AG08395 (cell line): ENCODE measurements at regions not wholly inside any gene's neighbourhood (a gene's known extent, or its start where the extent isn't known, plus 50 kb on each side); places are given as distances from the start of the nearest gene placed in this dataset.
"Not testable (repeated sequence)": the region's sequence is repeated elsewhere in the genome, so short reads cannot be mapped to it uniquely, and the experiment has no call there.

ENCODE experiments used
- DNase-seq: peaks from one replicate; pipeline ENCODE4 v3.0.0; 2012; ENCODE audit warnings: mixed read lengths, low spot score

- no peak for DNase-seq
Observed at GRCh38 chrX:40950546-40950945, 134.7 kb upstream of the USP9X start.

- not testable (repeated sequence) for DNase-seq
Observed at GRCh38 chrX:40951407-40951806, 133.8 kb upstream of the USP9X start.

- DNase-seq: no peak
Observed at GRCh38 chrX:40952855-40953254, 132.4 kb upstream of the USP9X start.

- DNase-seq: no peak
Observed at GRCh38 chrX:40953369-40953768, 131.9 kb upstream of the USP9X start.

- DNase-seq: no peak
Observed at GRCh38 chrX:40960041-40960440, 125.2 kb upstream of the USP9X start.

GRCh38 chrX:40962793-40963407 is 122.3 kb upstream of the USP9X start:
- no peak for DNase-seq

GRCh38 chrX:40964008-40964407 is 121.2 kb upstream of the USP9X start:
- no peak for DNase-seq

GRCh38 chrX:40964633-40965586 is 120.3 kb upstream of the USP9X start:
- DNase-seq: no peak

- no peak for DNase-seq
Observed at GRCh38 chrX:40966213-40966820, 118.9 kb upstream of the USP9X start.

- no peak for DNase-seq
Observed at GRCh38 chrX:40968180-40968579, 117.1 kb upstream of the USP9X start.

GRCh38 chrX:40971736-40972135 is 113.5 kb upstream of the USP9X start:
- no peak for DNase-seq

- no peak for DNase-seq
Observed at GRCh38 chrX:40973619-40974018, 111.6 kb upstream of the USP9X start.

GRCh38 chrX:40975951-40976350 is 109.3 kb upstream of the USP9X start:
- DNase-seq: no peak

GRCh38 chrX:40976981-40977380 is 108.3 kb upstream of the USP9X start:
- DNase-seq: no peak

GRCh38 chrX:40984962-40985361 is 100.3 kb upstream of the USP9X start:
- no peak for DNase-seq

GRCh38 chrX:40987413-40987812 is 97.8 kb upstream of the USP9X start:
- no peak for DNase-seq

GRCh38 chrX:40988100-40988499 is 97.1 kb upstream of the USP9X start:
- DNase-seq: no peak

- DNase-seq: not testable (repeated sequence)
Observed at GRCh38 chrX:40993395-40993794, 91.8 kb upstream of the USP9X start.

- peak; percentile 38 for DNase-seq
Observed at GRCh38 chrX:40996886-40997530, 88.2 kb upstream of the USP9X start.

- DNase-seq: no peak
Observed at GRCh38 chrX:40998123-40998522, 87.1 kb upstream of the USP9X start.

GRCh38 chrX:41001327-41001726 is 83.9 kb upstream of the USP9X start:
- DNase-seq: no peak

GRCh38 chrX:41002026-41002425 is 83.2 kb upstream of the USP9X start:
- DNase-seq: no peak
